ENCODE measurements at regions not wholly inside any gene's neighbourhood (a gene's known extent, or its start where the extent isn't known, plus 50 kb on each side); places are given as distances from the start of the nearest gene placed in this dataset.
"Not testable (repeated sequence)": the region's sequence is repeated elsewhere in the genome, so short reads cannot be mapped to it uniquely, and the experiment has no call there.

GRCh38 chr5:87150630-87151029 lies 117.1 kb upstream of the RASA1 start:
- no peak for DNase-seq

DNA sequence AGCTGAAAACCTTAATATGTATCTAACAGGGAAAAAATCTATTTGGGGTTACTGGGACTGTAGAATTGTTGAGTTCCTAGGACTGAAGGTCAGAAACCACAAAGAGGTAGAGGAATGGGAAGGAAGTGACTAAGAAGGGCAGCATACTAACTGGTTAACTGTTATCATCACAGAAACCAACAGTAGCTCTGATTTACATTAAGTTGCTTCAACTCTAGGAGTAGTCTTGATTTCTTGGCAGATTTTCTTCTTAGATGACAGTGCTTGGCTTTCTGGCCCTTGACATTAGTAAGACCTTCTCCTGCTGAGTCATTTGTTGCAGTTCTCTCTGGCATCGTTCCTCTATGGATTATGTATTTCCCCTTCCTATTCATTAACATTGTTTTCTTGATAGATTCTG lies 116.1 kb upstream of the RASA1 start:
- no peak for DNase-seq

DNA sequence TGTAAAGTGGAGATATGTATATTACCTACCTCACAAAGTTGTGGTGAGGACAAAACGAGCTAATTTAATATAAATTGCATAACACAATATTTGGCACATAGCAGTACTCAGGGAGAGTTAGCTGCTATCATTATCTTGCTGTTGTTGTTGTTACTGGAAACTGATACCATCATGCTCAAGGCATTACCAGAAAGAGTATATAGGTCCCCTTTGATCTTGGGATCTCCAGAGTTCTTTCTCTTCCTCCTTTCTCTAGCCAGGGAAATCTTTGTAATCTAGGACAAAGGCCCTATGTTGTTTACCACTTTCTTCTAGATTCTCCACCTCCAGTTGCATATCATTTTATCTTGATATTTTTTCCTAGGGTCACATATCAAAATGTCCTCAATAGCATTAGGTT lies 114.8 kb upstream of the RASA1 start:
- no peak for DNase-seq

- DNase-seq: no peak
Measured at GRCh38 chr5:87154191-87154590, 113.5 kb upstream of the RASA1 start.

DNA sequence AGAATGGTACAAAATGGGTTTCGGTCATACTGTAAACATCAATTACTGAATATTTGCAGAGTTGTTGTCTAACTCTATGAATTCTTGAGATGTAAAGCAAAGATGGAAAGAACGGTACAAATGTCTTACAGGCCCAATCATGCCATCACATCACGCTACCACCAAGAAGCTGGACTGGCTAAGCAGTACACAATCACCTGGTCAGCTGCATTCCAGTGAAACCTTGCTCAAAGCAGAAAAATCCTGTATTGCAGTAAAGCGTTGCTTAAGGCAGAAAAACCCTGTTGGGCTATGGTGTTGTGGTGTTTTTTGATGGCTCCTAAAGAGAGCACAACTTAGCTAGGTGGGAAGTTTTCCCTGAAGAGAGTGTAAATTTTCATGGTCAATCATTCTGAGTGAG lies 112.6 kb upstream of the RASA1 start:
- no peak for DNase-seq

GRCh38 chr5:87156631-87157030 lies 111.1 kb upstream of the RASA1 start:
- no peak for DNase-seq

DNA sequence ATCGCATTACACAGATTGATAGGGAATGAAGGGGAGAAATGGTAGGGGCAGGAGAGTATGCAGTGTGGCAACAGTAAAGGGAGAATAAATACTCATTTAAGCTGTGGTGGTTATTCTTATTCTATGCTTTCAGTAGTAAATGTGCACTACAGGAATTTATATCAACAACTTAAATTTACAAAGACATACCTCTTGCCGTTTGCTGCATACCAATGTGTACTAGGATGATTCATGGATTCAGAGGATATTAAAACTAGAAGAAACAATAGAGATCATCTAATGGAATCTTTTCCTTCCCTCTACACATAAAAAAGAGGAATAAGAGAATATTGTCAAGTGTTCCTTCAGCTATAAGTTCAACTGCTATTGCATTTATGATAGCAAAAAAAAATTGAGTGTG lies 103.3 kb upstream of the RASA1 start:
- DNase-seq: no peak

GRCh38 chr5:87169300-87169991 lies 98.2 kb upstream of the RASA1 start:
- no peak for DNase-seq

DNA sequence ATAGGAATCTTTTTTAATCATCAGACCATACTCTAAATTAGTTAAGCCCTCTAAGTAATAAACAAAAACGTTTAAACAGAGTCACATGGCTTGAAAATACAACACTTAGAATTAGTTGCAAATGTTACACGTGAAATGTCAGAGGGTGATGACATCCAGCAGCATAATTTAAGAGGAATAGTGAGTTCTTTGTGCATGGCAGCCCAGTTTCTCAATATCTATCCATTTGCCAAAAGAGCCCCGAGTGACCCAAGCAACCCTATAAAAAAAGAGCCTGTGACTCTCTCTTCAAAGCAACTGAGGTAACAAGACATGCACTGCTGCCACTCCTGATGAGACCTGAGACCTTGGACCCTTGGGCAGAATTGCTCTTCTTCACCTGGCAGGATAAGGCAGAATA lies 96.9 kb upstream of the RASA1 start:
- DNase-seq: no peak

DNA sequence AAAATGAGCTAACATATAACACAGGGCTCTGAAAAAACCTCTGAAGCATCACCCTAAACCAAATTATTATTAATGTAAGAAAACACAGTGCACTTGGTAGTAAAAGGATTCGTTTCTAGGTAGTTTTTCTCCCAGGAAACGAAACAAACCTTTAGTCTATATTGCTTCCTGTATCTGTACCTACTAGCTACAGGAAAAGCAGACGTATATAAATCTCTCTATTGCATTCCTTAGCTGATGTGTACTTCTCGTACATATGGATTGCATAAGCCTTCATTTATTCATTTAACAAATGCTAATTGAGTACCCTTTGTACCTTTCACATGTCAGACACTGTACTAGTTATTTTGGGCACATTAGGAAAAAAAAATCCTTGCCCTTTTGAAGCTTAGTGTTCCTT lies 85.0 kb upstream of the RASA1 start:
- no peak for DNase-seq

- DNase-seq: no peak
Measured at GRCh38 chr5:87183896-87184295, 83.8 kb upstream of the RASA1 start.

DNA sequence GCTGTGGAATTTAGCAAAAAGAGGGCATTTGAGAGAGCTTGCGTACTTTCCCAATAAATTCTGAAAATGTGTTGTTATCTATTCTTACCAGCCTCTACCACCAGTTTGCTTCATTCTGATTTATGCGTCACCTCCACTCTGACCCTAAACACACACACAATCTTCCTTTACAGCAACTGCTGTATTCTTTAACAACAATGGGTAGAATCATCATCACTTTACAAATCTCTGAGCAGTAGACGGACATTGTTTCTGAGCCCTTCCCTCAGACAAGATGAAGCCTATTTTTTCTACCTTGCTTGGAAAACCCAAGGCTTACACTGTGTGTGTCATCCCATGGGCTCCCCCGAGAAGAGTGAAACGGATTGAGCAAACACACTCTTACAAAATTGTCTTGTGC lies 83.1 kb upstream of the RASA1 start:
- no peak for DNase-seq

GRCh38 chr5:87185838-87186237 lies 81.8 kb upstream of the RASA1 start:
- DNase-seq: no peak

DNA sequence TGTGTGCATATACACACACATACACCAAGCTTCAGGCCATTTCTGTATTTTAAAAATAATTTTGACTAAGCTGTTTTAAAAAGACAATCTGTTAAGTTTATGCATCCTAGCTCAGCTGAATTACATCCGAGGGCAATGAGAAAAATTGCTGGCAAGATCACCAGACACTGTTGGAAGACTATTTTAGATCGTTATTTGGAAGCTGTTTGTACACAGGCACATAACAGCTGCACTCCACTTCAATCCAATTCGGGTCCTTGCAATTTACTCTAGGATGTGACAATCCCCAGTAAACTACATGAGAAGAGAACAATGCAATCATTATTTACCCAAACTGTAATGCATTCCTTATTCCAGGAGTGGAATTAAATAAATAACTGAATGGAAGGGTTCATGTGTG lies 79.3 kb upstream of the RASA1 start:
- no peak for DNase-seq

DNA sequence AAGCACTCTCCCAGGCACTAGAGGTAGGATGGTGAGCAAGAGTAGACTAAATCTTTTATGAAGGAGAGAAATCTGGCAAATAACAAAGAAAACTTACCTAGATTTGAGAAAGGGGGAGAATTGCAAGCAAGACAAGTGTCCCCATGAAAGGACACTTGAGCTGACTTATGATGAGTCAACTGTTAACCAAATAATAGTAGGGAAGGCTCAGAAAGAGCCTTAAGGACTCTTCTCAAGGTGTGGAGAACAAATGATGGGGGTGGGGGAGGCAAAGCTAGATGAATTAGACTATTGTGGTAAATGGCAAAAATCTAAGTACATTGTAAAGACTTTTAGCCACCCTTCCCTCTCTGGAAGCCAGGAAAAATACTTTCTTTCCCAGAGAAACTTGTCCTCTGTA lies 77.6 kb upstream of the RASA1 start:
- no peak for DNase-seq

- DNase-seq: no peak
Measured at GRCh38 chr5:87190687-87191086, 77.0 kb upstream of the RASA1 start.

DNA sequence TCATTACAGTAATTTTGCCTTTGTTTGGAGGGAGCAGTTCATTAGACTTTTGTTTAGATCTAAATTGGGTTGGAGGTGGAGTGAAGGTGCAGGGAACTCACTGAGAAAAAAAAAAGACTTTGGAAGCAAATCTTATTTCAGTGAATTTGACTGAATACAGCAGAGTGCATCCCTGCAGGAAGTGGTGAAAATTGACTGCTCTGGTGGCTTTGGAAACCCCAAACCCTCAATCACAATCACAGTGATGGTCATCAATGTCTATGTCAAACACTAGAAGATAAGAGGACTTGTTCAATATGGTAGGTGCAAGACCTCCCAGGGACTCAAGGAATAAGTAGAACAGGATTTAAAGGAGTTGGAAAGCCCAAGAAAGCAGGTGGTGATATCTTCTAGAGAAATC lies 76.0 kb upstream of the RASA1 start:
- no peak for DNase-seq

DNA sequence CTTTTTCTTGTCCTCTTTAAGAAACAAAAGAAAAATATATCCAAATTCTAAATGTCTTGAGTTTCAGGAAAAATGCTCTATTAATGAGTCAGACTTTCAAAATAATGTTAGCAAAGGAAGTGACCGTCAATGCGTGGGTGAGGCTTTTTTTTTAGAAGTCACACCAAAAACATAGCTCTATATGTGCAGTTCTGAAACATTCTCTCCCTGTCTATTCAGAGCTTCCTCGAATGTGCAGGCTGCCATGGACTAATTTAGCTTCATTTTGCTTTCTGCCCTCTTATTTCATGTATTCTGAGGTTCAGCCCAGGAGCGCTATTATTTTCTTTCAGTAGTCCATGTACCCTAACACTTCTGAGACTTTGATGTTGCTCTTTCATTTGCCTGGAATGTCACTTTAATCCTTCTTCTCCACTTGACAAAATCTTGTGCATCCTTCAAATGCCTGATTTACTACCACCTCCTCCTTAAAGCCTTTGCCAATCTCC lies 72.5 kb upstream of the RASA1 start:
- DNase-seq: no peak

GRCh38 chr5:87195616-87196015 lies 72.1 kb upstream of the RASA1 start:
- DNase-seq: no peak

DNA sequence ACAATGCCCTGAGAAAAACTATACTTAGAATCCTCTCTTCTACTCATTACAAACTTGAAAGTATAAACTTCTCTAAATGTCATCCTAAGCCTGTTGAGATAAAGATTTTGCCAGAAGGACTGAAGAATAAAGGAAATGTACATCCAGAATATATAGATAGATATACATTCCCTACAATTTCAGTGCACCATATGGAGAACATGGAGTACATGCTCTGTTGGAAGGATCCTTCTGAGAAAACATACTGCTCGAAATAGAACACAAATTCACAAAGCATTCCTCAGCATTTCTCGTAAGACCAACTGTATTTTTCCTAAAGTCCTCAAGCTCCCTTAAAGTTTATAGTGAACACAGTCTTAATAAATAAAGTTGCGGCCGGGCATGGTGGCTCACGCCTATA lies 69.7 kb upstream of the RASA1 start:
- DNase-seq: no peak

DNA sequence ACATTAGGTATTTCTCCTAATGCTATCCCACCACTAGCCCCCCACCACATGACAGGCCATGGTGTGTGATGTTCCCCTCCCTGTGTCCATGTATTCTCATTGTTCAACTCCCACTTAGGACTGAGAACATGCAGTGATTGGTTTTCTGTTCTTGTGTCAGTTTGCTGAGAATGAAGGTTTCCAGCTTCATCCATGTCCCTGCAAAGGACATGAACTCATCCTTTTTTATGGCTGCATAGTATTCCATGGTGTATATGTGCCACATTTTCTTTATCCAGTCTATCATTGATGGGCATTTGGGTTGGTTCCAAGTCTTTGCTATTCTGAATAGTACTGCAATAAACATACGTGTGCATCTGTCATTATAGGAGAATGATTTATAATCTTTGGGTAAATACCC lies 68.4 kb upstream of the RASA1 start:
- DNase-seq: not testable (repeated sequence)

- DNase-seq: not testable (repeated sequence)
Measured at GRCh38 chr5:87199704-87200103, 68.0 kb upstream of the RASA1 start.

GRCh38 chr5:87210076-87210475 lies 57.6 kb upstream of the RASA1 start:
- no peak for DNase-seq

DNA sequence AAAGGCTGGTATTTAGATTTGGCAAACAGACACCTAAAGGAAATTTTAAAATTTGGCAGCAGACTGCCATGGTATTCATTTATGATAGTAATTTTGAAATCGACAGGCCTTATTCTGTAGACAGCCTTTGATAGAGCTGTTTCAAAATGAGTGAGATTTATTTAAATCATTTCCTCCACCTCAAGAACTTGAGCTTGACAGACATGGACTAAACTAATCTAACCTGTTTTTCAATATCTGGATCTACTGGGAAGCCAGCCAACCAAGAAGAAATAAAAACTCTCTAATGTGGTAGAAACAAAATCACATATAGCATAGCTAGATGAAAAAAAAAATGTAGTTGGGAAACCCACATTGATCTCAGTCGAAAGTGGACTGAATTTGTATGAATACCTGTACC lies 56.9 kb upstream of the RASA1 start:
- DNase-seq: no peak

DNA sequence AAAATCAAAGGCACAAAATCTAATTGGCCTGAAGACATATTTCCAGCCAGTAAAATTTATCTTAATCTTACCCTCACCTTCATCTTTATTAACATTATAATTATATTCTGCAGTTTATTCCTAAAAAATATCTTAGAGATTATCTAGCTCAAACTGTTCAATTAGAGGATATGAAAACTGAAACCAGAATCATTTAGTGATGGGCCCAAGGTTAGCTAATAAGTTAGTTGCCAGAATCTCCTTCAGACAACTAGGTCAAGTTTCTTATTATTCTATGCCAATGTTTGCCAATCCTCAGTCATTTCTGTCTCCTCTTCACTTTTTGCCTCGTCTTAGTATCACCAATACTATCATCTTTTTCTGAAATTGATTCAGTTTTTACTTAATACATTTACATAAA lies 56.0 kb upstream of the RASA1 start:
- DNase-seq: no peak
